HG03175 (cell line): ENCODE measurements at regions not wholly inside any gene's neighbourhood (a gene's known extent, or its start where the extent isn't known, plus 50 kb on each side); places are given as distances from the start of the nearest gene placed in this dataset.

ENCODE experiments used
- ATAC-seq: cut with Tn5 transposase; IDR thresholded peaks from one replicate; pipeline ENCODE4 v1.9.1; 2021; ENCODE audit warnings: mild to moderate bottlenecking, moderate library complexity; ENCODE audit not compliant: unreplicated experiment

GRCh38 chr2:198452327-198452726 is 647.9 kb downstream of the PLCL1 start:
- no peak for ATAC-seq

- ATAC-seq = no peak
Measured at GRCh38 chr2:198448789-198449188, 644.4 kb downstream of the PLCL1 start.

DNA sequence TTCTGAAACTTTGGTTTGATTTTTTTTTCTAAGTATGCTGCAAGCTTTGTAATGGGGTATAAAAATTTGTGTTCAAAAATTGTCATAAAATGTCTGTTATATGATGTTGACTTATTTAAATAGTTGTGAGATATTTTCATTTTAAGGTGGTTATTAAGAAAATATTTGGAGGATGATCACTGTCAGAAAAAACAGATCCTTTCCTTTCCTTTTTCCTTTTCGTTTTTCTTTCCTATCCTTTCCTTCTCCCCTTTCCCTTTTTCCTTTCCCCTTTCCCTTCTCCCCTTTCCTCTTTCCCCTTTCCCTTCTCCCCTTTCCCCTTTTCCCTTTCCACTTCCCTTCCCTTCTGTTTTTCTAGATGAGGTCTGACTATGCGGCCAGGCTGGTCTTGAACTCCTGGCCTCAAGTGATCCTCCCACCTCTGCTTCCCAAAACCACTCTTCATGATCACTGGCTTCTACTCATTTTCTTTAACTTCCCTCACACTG is 640.5 kb downstream of the PLCL1 start:
- no peak for ATAC-seq

GRCh38 chr2:198441901-198442300 is 637.5 kb downstream of the PLCL1 start:
- ATAC-seq = no peak

- ATAC-seq = no peak
Measured at GRCh38 chr2:198441246-198441645, 636.9 kb downstream of the PLCL1 start.

- ATAC-seq = no peak
Measured at GRCh38 chr2:198440833-198441232, 636.4 kb downstream of the PLCL1 start.

DNA sequence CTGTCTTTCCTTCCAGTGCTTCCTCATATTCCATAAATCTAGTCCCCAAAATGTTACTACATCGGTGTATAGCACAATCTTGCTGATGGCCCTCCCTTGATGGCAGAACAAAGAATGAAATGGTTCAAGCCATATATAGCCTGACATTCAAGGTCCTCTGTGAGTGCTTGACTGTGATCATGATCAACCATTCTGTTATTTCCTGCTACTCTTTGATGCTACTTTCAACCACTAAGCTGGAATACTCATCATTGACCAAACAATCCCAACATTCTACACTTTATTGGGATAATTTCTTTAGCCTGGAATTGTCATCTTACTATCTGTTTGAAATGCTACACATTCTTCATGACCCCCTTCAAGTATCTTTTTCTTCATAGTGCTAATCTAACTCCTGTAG is 633.9 kb downstream of the PLCL1 start:
- no peak for ATAC-seq

DNA sequence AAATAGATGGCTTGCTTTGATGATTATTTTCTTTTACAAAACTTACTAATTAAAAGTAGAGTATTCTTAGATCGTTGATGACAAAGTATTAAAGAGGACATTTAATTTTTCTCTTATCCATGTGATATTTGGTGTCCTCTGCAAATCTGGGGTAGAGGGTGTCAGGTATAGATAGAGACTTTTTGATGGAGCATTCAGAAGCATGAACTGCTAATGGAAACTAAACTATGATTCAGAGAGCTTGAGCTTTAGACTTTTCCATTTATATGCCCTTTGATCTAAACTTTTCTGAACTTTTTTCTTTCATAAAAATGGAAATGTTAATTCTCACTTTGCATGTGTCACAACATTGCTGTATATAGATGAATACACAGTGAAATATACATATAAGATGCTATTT is 619.7 kb downstream of the PLCL1 start:
- ATAC-seq = no peak

GRCh38 chr2:198417836-198418235 is 613.4 kb downstream of the PLCL1 start:
- ATAC-seq = no peak

DNA sequence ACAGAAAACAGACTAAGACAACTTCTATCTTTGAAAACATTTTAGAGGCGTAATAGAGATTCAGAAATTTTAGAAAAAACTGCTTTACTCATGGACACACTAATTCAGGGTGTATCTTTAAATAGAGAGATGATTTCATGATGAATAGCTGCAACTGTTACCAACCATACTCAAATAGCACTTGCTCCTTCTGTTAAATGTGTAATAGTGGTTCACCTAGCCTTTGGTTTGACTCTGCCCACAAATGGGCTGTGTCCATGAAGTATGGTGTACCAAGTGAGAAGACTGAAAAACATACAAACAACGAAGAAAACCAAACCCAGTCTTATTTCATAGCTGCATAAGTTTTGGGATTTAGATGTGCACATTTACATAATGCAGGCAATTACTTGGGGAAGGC is 610.6 kb downstream of the PLCL1 start:
- no peak for ATAC-seq

DNA sequence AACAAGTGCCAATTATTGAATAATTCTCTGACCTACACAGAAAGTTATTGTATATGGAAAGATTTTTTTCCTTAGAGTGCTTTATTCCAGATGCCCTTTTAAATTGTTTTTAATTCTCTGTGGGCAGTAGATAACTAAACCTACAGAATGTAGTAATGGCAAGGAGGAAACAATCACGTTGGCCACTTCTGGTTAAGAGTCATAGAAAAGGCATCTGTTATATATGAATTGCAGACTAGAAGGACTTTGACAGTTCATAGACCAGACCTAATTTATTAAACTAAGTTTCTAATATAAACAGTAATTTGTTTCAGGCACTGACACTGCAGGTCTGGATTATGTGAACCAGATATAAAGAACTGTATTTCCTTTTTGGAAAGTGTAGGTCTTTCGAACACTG is 607.5 kb downstream of the PLCL1 start:
- no peak for ATAC-seq

GRCh38 chr2:198408171-198408570 is 603.8 kb downstream of the PLCL1 start:
- ATAC-seq = no peak

- no peak for ATAC-seq
Measured at GRCh38 chr2:198405311-198405710, 600.9 kb downstream of the PLCL1 start.

- ATAC-seq = no peak
Measured at GRCh38 chr2:198401644-198402043, 597.3 kb downstream of the PLCL1 start.

- no peak for ATAC-seq
Measured at GRCh38 chr2:198400999-198401398, 596.6 kb downstream of the PLCL1 start.

GRCh38 chr2:198394208-198394607 is 589.8 kb downstream of the PLCL1 start:
- no peak for ATAC-seq

- ATAC-seq = no peak
Measured at GRCh38 chr2:198390670-198391069, 586.3 kb downstream of the PLCL1 start.

DNA sequence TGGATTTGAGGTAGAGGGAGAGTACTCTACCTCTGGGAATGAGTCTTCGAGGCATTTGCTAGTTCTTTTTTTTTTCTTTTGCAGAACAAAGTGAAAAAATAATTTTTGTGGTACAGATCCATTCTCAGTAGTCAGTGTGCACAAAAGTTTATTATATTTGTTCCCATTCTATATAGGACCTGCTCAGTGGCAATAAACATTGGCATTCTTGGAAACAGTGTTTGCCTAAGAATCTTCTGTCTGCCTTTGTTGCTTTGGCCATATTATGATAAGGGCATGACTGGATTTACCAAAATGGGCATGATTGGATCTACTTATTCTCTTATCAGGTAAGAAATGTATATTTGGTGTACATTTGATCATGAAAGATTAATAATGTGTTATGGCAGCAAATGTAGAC is 583.3 kb downstream of the PLCL1 start:
- no peak for ATAC-seq

GRCh38 chr2:198385856-198386255 is 581.5 kb downstream of the PLCL1 start:
- no peak for ATAC-seq

DNA sequence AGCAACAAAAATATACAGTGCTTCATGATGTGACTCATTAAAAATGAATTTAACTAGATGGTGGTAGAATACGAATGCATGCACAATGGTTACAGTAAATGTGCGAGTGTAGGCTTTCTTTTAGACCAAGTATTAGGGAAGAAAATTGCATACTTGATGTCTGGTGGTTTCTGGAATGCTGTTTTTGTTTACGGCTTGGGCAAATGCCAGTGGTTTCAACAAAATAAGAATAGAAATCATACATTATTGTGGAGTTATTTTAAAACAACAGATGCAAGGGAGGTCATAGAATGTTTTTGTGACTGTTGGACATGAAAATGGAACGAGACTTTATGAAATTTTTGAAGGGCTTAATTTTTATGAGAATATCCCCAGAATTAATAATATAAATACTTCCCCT is 580.9 kb downstream of the PLCL1 start:
- no peak for ATAC-seq

GRCh38 chr2:198383392-198383791 is 579.0 kb downstream of the PLCL1 start:
- no peak for ATAC-seq

DNA sequence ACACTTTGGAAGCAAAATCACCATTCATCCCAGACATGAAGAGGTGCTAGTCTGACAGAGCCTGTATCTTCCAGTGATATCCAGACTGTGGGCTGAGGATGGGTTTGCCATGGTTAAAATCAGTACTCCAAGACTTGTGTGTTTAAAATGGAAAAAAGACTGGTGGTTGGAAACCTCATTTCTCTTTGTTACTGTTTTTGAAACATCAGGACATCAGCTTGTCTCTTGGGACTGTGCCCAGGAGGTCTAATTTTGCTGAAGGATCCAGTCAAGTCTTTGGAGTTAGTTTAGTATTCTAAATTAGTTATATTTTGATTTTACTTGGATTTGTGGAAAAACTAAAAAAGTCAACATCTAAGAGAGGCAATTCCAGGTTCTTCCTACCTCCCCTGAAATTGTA is 578.4 kb downstream of the PLCL1 start:
- no peak for ATAC-seq

GRCh38 chr2:198376677-198377076 is 572.3 kb downstream of the PLCL1 start:
- ATAC-seq = no peak

DNA sequence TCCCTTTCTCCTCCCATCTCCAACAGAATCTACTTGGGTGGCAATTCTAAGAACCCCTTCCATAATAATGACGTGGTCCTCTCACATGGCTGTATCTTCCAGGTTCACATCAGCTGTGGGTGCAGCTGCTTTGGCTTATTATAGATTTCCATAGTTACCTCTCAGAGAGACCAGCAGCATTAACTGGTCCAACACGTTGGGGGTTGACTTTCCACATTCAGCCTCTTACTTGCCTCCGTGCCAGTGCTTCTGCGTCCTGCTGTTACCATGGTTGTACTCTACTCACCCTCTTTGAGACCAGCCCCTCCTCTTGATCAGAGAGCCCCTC is 570.7 kb downstream of the PLCL1 start:
- no peak for ATAC-seq
